H9 (cell line): ENCODE measurements at regions not wholly inside any gene's neighbourhood (a gene's known extent, or its start where the extent isn't known, plus 50 kb on each side); places are given as distances from the start of the nearest gene placed in this dataset.

Experiments
- DNase-seq: peaks from one replicate; pipeline ENCODE4 v3.0.0-alpha.2; 2017
- H2AFZ ChIP-seq: one replicate; pipeline ENCODE4 v1.6.1; 2013; ENCODE audit warnings: mild to moderate bottlenecking, low read length, control low read depth, moderate library complexity
- H2AK5ac ChIP-seq: 2 replicates; pipeline ENCODE4 v1.6.1; 2013; ENCODE audit warnings: low read length, control low read depth, mixed read lengths; ENCODE audit not compliant: insufficient read length
- H2BK120ac ChIP-seq: one replicate; pipeline ENCODE4 v1.6.1; 2013; ENCODE audit warnings: low read depth, mild to moderate bottlenecking, low read length, control low read depth, inconsistent platforms; ENCODE audit not compliant: poor library complexity, severe bottlenecking
- H2BK12ac ChIP-seq: 2 replicates; pipeline ENCODE4 v1.6.1; 2013; ENCODE audit warnings: low read length, control low read depth, mixed read lengths, low read depth; ENCODE audit not compliant: insufficient read length
- H2BK15ac ChIP-seq: 2 replicates; pipeline ENCODE4 v1.6.1; 2013; ENCODE audit warnings: low read depth, low read length, control low read depth
- H2BK20ac ChIP-seq: one replicate; pipeline ENCODE4 v1.6.1; 2013; ENCODE audit warnings: low read depth, mild to moderate bottlenecking, low read length, control low read depth, inconsistent platforms; ENCODE audit not compliant: poor library complexity, severe bottlenecking
- H2BK5ac ChIP-seq: 2 replicates; pipeline ENCODE4 v1.6.1; 2013; ENCODE audit warnings: low read length, control low read depth, mixed read lengths; ENCODE audit not compliant: insufficient read length
- H3K14ac ChIP-seq: 2 replicates; pipeline ENCODE4 v1.6.1; 2013; ENCODE audit warnings: low read length, control low read depth; ENCODE audit not compliant: insufficient read depth
- H3K18ac ChIP-seq: 2 replicates; pipeline ENCODE4 v1.6.1; 2013; ENCODE audit warnings: low read depth, mild to moderate bottlenecking, mixed read lengths, low read length, control low read depth; ENCODE audit not compliant: insufficient read length
- H3K23ac ChIP-seq: 2 replicates; pipeline ENCODE4 v1.6.1; 2013; ENCODE audit warnings: low read length, control low read depth, mixed read lengths, low read depth; ENCODE audit not compliant: insufficient read length
- H3K23me2 ChIP-seq: 2 replicates; pipeline ENCODE4 v1.6.1; 2013; ENCODE audit warnings: low read depth, mild to moderate bottlenecking, mixed read lengths, low read length, control low read depth; ENCODE audit not compliant: insufficient read length, poor library complexity, severe bottlenecking
- H3K27ac ChIP-seq: 2 replicates; pipeline ENCODE4 v1.5.1; 2013; ENCODE audit warnings: low read length, control low read depth, mixed read lengths, low read depth; ENCODE audit not compliant: insufficient read length
- H3K27me3 ChIP-seq: 2 replicates; pipeline ENCODE4 v1.6.1; 2013; ENCODE audit warnings: low read length, control low read depth, inconsistent platforms; ENCODE audit not compliant: insufficient read depth
- H3K4ac ChIP-seq: 2 replicates; pipeline ENCODE4 v1.6.1; 2013; ENCODE audit warnings: low read depth, mild to moderate bottlenecking, control low read depth, inconsistent platforms, low read length, moderate library complexity
- H3K4me1 ChIP-seq: 2 replicates; pipeline ENCODE4 v1.6.1; 2013; ENCODE audit warnings: low read length, control low read depth, inconsistent platforms; ENCODE audit not compliant: insufficient read depth
- H3K4me2 ChIP-seq: 2 replicates; pipeline ENCODE4 v1.6.1; 2013; ENCODE audit warnings: low read length, control low read depth, mixed read lengths; ENCODE audit not compliant: insufficient read length, insufficient read depth
- H3K56ac ChIP-seq: 2 replicates; pipeline ENCODE4 v1.6.1; 2013; ENCODE audit warnings: low read depth, mild to moderate bottlenecking, mixed read lengths, low read length, control low read depth; ENCODE audit not compliant: insufficient read length
- H3K79me1 ChIP-seq: 2 replicates; pipeline ENCODE4 v1.6.1; 2013; ENCODE audit warnings: low read depth, mild to moderate bottlenecking, moderate library complexity, low read length, control low read depth, inconsistent platforms; ENCODE audit not compliant: insufficient read depth, poor library complexity, severe bottlenecking
- H3K79me2 ChIP-seq: 2 replicates; pipeline ENCODE4 v1.6.1; 2013; ENCODE audit warnings: low read length, control low read depth, inconsistent platforms; ENCODE audit not compliant: insufficient read depth
- H3K9ac ChIP-seq: 2 replicates; pipeline ENCODE4 v1.6.1; 2013; ENCODE audit warnings: low read length, control low read depth, mixed read lengths; ENCODE audit not compliant: insufficient read length; ENCODE audit errors: extremely low read depth
- H3K9me3 ChIP-seq: one replicate; pipeline ENCODE4 v1.6.1; 2013; ENCODE audit warnings: low read depth, low read length, inconsistent platforms; ENCODE audit not compliant: control insufficient read depth
- H3T11ph ChIP-seq: one replicate; pipeline ENCODE4 v1.6.1; 2013; ENCODE audit warnings: mild to moderate bottlenecking, low read length, control low read depth, inconsistent platforms
- H4K20me1 ChIP-seq: one replicate; pipeline ENCODE4 v1.6.1; 2013; ENCODE audit not compliant: control insufficient read depth, insufficient read length, insufficient read depth
- H4K5ac ChIP-seq: 2 replicates; pipeline ENCODE4 v1.6.1; 2013; ENCODE audit warnings: low read depth, mild to moderate bottlenecking, mixed read lengths, low read length, control low read depth; ENCODE audit not compliant: insufficient read length
- H4K8ac ChIP-seq: replicated peaks from 2 replicates; pipeline ENCODE4 v1.6.1; 2013; ENCODE audit warnings: low read length, control low read depth, mixed read lengths, low read depth; ENCODE audit not compliant: insufficient read length
- H4K91ac ChIP-seq: 2 replicates; pipeline ENCODE4 v1.6.1; 2013; ENCODE audit warnings: low read depth, mild to moderate bottlenecking, moderate library complexity, mixed read lengths, low read length, control low read depth; ENCODE audit not compliant: insufficient read length
- H3K27ac Mint-ChIP-seq, 3 experiments: 2 replicates in 2 of 3; 3 replicates in 1 of 3; pipeline ENCODE4 v1.8.0; 2020 to 2021; ENCODE audit warnings: mixed read lengths in 3 of 3, mild to moderate bottlenecking in 1 of 3, moderate library complexity in 1 of 3
- H3K27me3 Mint-ChIP-seq: 2 replicates; pipeline ENCODE4 v1.8.0; 2021; ENCODE audit warnings: low read depth, mild to moderate bottlenecking, moderate library complexity, mixed read lengths
- H3K36me3 Mint-ChIP-seq, 3 experiments: 2 replicates in 2 of 3; 3 replicates in 1 of 3; pipeline ENCODE4 v1.8.0; 2020 to 2021; ENCODE audit warnings: low read depth in 3 of 3, mixed read lengths in 3 of 3; ENCODE audit not compliant: insufficient read depth in 1 of 3
- H3K4me1 Mint-ChIP-seq, 2 experiments: 2 replicates each; pipeline ENCODE4 v1.8.0; 2020; ENCODE audit warnings: mixed read lengths in 2 of 2
- H3K4me3 Mint-ChIP-seq, 2 experiments: 2 replicates in 1 of 2; 3 replicates in 1 of 2; pipeline ENCODE4 v1.8.0; 2020 to 2021; ENCODE audit warnings: mild to moderate bottlenecking in 2 of 2, mixed read lengths in 2 of 2, moderate library complexity in 1 of 2
- H3K9me3 Mint-ChIP-seq, 2 experiments: 2 replicates in 1 of 2; 3 replicates in 1 of 2; pipeline ENCODE4 v1.8.0; 2020; ENCODE audit warnings: mild to moderate bottlenecking in 2 of 2, mixed read lengths in 2 of 2, moderate library complexity in 1 of 2
- WGBS: extraction: QIAGEN DNeasy Blood & Tissue Kit; methylation state at CpG from one replicate; pipeline ENCODE4 v1.1.7; 2013; ENCODE audit warnings: missing lambda C conversion rate, low lambda C conversion rate, mixed read lengths; ENCODE audit not compliant: insufficient read length; ENCODE audit errors: extremely low coverage; 5-methylcytosine and 5-hydroxymethylcytosine counted together
- TF ChIP-seq, protein P1 (sequence below): fragments of 200-600 bp; sonication (generic); conservative IDR thresholded peaks from 3 replicates; pipeline ENCODE4 v1.8.0; 2021; ENCODE audit warnings: antibody characterized with exemption, mild to moderate bottlenecking

- no peaks in the 10 kb centered on the region for H3K36me3 Mint-ChIP-seq
- H2AK5ac ChIP-seq = no peak overlapping the region
- H3K9me3 ChIP-seq = no peaks in the 10 kb centered on the region
- peaks cover 11 to 13% of the 10 kb centered on the region in 2 experiments for H3K4me1 Mint-ChIP-seq
- H3K9ac ChIP-seq = no peak overlapping the region
- H3K23ac ChIP-seq = no peak overlapping the region
- H3K27ac ChIP-seq = no peak overlapping the region
- no peak overlapping the region for H3K4me2 ChIP-seq
- H4K5ac ChIP-seq = no peak overlapping the region
- no peaks in the 10 kb centered on the region for H3K79me1 ChIP-seq
- H3K14ac ChIP-seq = no peak overlapping the region
- no peak overlapping the region for H2BK12ac ChIP-seq
- no peak overlapping the region for H3T11ph ChIP-seq
- H2AFZ ChIP-seq = no peak overlapping the region
- H3K4me3 Mint-ChIP-seq = no peak overlapping the region
- no peaks in the 10 kb centered on the region; the same call in 1 of the 2 replicates for H3K4me1 ChIP-seq
- no peak for DNase-seq
- H2BK15ac ChIP-seq = no peak overlapping the region
- H2BK120ac ChIP-seq = no peak overlapping the region
- no CpG with 5 or more reads among the region's 23 CpGs for WGBS
- H3K27me3 Mint-ChIP-seq = peaks cover 2% of the 10 kb centered on the region
- H3K18ac ChIP-seq = no peak overlapping the region
- no peak overlapping the region for H4K91ac ChIP-seq
- H3K27me3 ChIP-seq = no peaks in the 10 kb centered on the region
- no peak overlapping the region for H4K8ac ChIP-seq
- H3K56ac ChIP-seq = no peak overlapping the region
- no peak overlapping the region; a peak in 1 of 7 replicates for H3K27ac Mint-ChIP-seq
- no peak overlapping the region for H3K4ac ChIP-seq
- H3K23me2 ChIP-seq = no peaks in the 10 kb centered on the region
- H3K79me2 ChIP-seq = no peaks in the 10 kb centered on the region
- H2BK5ac ChIP-seq = no peak overlapping the region
- no peak overlapping the region for H2BK20ac ChIP-seq
- TF ChIP-seq, protein P1, sequence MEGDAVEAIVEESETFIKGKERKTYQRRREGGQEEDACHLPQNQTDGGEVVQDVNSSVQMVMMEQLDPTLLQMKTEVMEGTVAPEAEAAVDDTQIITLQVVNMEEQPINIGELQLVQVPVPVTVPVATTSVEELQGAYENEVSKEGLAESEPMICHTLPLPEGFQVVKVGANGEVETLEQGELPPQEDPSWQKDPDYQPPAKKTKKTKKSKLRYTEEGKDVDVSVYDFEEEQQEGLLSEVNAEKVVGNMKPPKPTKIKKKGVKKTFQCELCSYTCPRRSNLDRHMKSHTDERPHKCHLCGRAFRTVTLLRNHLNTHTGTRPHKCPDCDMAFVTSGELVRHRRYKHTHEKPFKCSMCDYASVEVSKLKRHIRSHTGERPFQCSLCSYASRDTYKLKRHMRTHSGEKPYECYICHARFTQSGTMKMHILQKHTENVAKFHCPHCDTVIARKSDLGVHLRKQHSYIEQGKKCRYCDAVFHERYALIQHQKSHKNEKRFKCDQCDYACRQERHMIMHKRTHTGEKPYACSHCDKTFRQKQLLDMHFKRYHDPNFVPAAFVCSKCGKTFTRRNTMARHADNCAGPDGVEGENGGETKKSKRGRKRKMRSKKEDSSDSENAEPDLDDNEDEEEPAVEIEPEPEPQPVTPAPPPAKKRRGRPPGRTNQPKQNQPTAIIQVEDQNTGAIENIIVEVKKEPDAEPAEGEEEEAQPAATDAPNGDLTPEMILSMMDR = no peak
- H4K20me1 ChIP-seq = no peaks in the 10 kb centered on the region
- H3K9me3 Mint-ChIP-seq = no peaks in the 10 kb centered on the region
Observed at GRCh38 chr7:128171-129080, 63.9 kb upstream of the FAM20C start.
